Right atrium auricular region (tissue), 2 donors: ENCODE measurements at regions not wholly inside any gene's neighbourhood (a gene's known extent, or its start where the extent isn't known, plus 50 kb on each side); places are given as distances from the start of the nearest gene placed in this dataset.
A peak's percentile ranks its signal among the peaks of the same experiment; 100 is the strongest.

Experiments used
- DNase-seq: peaks from one replicate; pipeline ENCODE4 v3.0.0-alpha.2; 2019; ENCODE audit warnings: low spot score
- H3K27ac ChIP-seq, 2 donors: fragments of 200-600 bp; sonication (generic); 1 replicate in 1 of 2; 2 replicates in 1 of 2; pipeline ENCODE4 v1.5.1; 2016 to 2019
- H3K27me3 ChIP-seq, 2 donors: fragments of 200-600 bp; sonication (generic); one replicate each; pipeline versions ENCODE4 v1.5.1 to v1.6.0; 2017 to 2019
- H3K36me3 ChIP-seq: fragments of 200-600 bp; sonication (generic); one replicate; pipeline ENCODE4 v1.5.1; 2016
- H3K4me1 ChIP-seq, 2 donors: fragments of 200-600 bp; sonication (generic); one replicate each; pipeline versions ENCODE4 v1.5.1 to v1.6.0; 2017 to 2019
- H3K4me3 ChIP-seq, 2 donors: fragments of 200-600 bp; sonication (generic); 1 replicate in 1 of 2; 2 replicates in 1 of 2; pipeline ENCODE4 v1.5.1; 2017 to 2019; ENCODE audit warnings: mild to moderate bottlenecking in 1 of 2, moderate library complexity in 1 of 2
- H3K9me3 ChIP-seq, 2 donors: fragments of 200-600 bp; sonication (generic); one replicate each; pipeline ENCODE4 v1.5.1; 2019
- CTCF ChIP-seq, 2 donors: fragments of 200-600 bp; sonication (generic); IDR thresholded peaks; one replicate each; pipeline ENCODE4 v1.5.1; 2019; ENCODE audit warnings: antibody characterized with exemption in 2 of 2

- H3K4me1 ChIP-seq: peaks cover 0 to 30% of the 10 kb centered on the region in 2 donors
- peak overlapping the region; percentile 70 to 71 for H3K27ac ChIP-seq
- peak; percentile 93 for DNase-seq
- no peak for TF ChIP-seq CTCF (IDR thresholded peaks at IDR 0.05)
- no peaks in the 10 kb centered on the region for H3K9me3 ChIP-seq
- peak overlapping the region in 1 of 2 donors; percentile 22 for H3K4me3 ChIP-seq
- H3K36me3 ChIP-seq: no peaks in the 10 kb centered on the region
- H3K27me3 ChIP-seq: no peaks in the 10 kb centered on the region
Measured at GRCh38 chr5:68433923-68434879, 218.6 kb downstream of the PIK3R1 start.

- peaks cover 0 to 30% of the 10 kb centered on the region in 2 donors for H3K4me1 ChIP-seq
- no peak for DNase-seq
- no peaks in the 10 kb centered on the region for H3K9me3 ChIP-seq
- peak overlapping the region in 1 of 2 donors; percentile 70 for H3K27ac ChIP-seq
- no peak overlapping the region for H3K4me3 ChIP-seq
- no peak for TF ChIP-seq CTCF (IDR thresholded peaks at IDR 0.05)
- no peaks in the 10 kb centered on the region for H3K27me3 ChIP-seq
- H3K36me3 ChIP-seq: no peaks in the 10 kb centered on the region
Measured at GRCh38 chr5:68435611-68436010, 220.1 kb downstream of the PIK3R1 start.

- H3K27me3 ChIP-seq: no peaks in the 10 kb centered on the region
- H3K27ac ChIP-seq: no peak overlapping the region
- no peak overlapping the region for H3K4me3 ChIP-seq
- TF ChIP-seq CTCF (IDR thresholded peaks at IDR 0.05): no peak
- H3K36me3 ChIP-seq: no peaks in the 10 kb centered on the region
- peaks cover 0 to 30% of the 10 kb centered on the region in 2 donors for H3K4me1 ChIP-seq
- H3K9me3 ChIP-seq: no peaks in the 10 kb centered on the region
- DNase-seq: no peak
Measured at GRCh38 chr5:68436686-68437520, 221.3 kb downstream of the PIK3R1 start.

GRCh38 chr5:68438876-68439275 is 223.3 kb downstream of the PIK3R1 start:
- H3K4me1 ChIP-seq: peaks cover 0 to 23% of the 10 kb centered on the region in 2 donors
- no peak overlapping the region for H3K27ac ChIP-seq
- H3K36me3 ChIP-seq: no peaks in the 10 kb centered on the region
- H3K27me3 ChIP-seq: no peaks in the 10 kb centered on the region
- no peak overlapping the region for H3K4me3 ChIP-seq
- no peak for TF ChIP-seq CTCF (IDR thresholded peaks at IDR 0.05)
- DNase-seq: no peak
- H3K9me3 ChIP-seq: no peaks in the 10 kb centered on the region

GRCh38 chr5:68440245-68440644 is 224.7 kb downstream of the PIK3R1 start:
- Histone ChIP-seq H3K9me3 (no peaks in the 10 kb centered on the region), H3K4me1 (peaks cover 0 to 17% of the 10 kb centered on the region in 2 donors), H3K4me3 (no peak overlapping the region), H3K36me3 (no peaks in the 10 kb centered on the region), H3K27me3 (no peaks in the 10 kb centered on the region), H3K27ac (no peak overlapping the region)
- DNase-seq: no peak
- TF ChIP-seq CTCF (IDR thresholded peaks at IDR 0.05): no peak
